ENCODE measurements at regions not wholly inside any gene's neighbourhood (a gene's known extent, or its start where the extent isn't known, plus 50 kb on each side); places are given as distances from the start of the nearest gene placed in this dataset.

DNA sequence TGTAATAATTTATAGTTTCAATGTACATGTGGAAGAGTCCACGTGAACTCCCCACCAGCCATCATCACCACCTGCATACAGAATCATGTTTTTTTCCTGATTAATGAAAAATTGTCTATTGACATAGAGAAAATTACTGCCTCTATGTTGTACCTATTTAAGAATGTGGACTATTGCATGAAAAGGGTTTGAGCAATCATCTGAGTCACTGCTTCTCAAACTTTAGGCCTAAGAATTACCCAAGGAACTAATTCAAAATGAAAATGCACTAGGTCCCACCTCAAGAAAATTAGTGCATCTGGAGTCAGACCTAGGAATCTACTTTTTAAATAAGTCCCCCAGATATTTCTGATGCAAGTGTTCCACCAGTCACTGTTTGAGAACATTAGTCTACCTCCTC, 709.3 kb downstream of the MAT2B start:
- in situ Hi-C loops (cut with MboI) (no loop called here), intact Hi-C loops (cut with micrococcal nuclease; ENCODE audit: unreplicated experiment) (no loop called here)
- TF ChIP-seq EED (IDR thresholded peaks at IDR 0.05; ENCODE audit: low read depth) (no peak), TCF12 (IDR thresholded peaks at IDR 0.05; ENCODE audit: low read depth, low read length) (no peak)
- TF ChIP-seq, protein P1, sequence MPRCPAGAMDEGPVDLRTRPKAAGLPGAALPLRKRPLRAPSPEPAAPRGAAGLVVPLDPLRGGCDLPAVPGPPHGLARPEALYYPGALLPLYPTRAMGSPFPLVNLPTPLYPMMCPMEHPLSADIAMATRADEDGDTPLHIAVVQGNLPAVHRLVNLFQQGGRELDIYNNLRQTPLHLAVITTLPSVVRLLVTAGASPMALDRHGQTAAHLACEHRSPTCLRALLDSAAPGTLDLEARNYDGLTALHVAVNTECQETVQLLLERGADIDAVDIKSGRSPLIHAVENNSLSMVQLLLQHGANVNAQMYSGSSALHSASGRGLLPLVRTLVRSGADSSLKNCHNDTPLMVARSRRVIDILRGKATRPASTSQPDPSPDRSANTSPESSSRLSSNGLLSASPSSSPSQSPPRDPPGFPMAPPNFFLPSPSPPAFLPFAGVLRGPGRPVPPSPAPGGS (IDR thresholded peaks at IDR 0.05; ENCODE audit: borderline replicate concordance, insufficient read depth, low read depth, low read length, poor library complexity, severe bottlenecking): no peak
- Histone ChIP-seq H3K4me2 (ENCODE audit: control insufficient read depth, insufficient read depth) (no peak overlapping the region), H3K9me3 (replicated peaks; ENCODE audit: control insufficient read depth, insufficient read depth, low read length) (no peaks in the 10 kb centered on the region), H3K79me2 (ENCODE audit: control insufficient read depth, insufficient read depth, low read length) (no peaks in the 10 kb centered on the region), H2AFZ (ENCODE audit: control insufficient read depth, low read depth, low read length) (no peak overlapping the region), H3K27ac (ENCODE audit: control insufficient read depth, insufficient read depth) (no peak overlapping the region), H3K27me3 (replicated peaks in 1 of 2; ENCODE audit: control insufficient read depth in 2 of 2, insufficient read depth in 2 of 2, low read length in 1 of 2) (no peaks in the 10 kb centered on the region), H3K36me3 (ENCODE audit: control insufficient read depth in 2 of 2, insufficient read depth in 2 of 2, low read length in 1 of 2) (no peaks in the 10 kb centered on the region), H3K9ac (ENCODE audit: control insufficient read depth, insufficient read depth, low read length) (no peak overlapping the region), H3K4me3 (no peak overlapping the region), H3K4me1 (ENCODE audit: control insufficient read depth, insufficient read depth, low read length) (no peaks in the 10 kb centered on the region), H4K20me1 (ENCODE audit: control insufficient read depth, insufficient read depth) (no peaks in the 10 kb centered on the region)
- no TSS peak for BruUV-seq (replicated peaks)
- POLR2A ChIA-PET: no interaction called here
- CTCF ChIA-PET: no interaction called here
- 0% methylated on average over 1 of the region's 1 CpG for WGBS (ENCODE audit: insufficient coverage, insufficient replicate concordance, low lambda C conversion rate, missing lambda C conversion rate)
- RAD21 ChIA-PET (ENCODE audit: unreplicated experiment): no interaction called here
- DNase-seq (ENCODE audit: low read depth, low spot score): no peak
- ATAC-seq: no peak
- SMC1A ChIA-PET (ENCODE audit: uncharacterized antibody, unreplicated experiment): interaction anchor here (0.6 to 1.4 kb wide), 3 partner anchors 9 to 48 kb away, joined by 3 read pairs; no protein-coding TSS in a partner anchor
- no peak for FAIRE-seq

DNA sequence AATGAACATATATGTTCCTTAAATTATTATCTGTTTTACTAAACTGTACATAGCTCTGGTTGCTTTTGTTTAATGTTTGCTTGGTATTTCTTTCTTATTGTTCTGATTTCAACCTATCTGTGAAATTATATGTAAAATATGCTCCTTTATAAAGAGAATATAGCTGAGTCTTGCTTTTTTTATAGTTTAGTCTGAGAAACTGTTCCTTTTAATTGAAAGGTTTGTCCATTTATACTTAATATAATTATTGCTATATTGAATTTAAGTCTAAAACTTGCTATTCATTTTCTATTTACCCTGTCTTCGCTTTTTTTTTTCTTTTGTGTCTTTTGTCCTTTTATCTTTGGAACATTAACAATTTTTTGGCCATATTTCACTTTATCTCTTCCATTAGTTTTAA, 712.0 kb downstream of the MAT2B start:
- Histone ChIP-seq H4K20me1 (ENCODE audit: control insufficient read depth, insufficient read depth) (no peaks in the 10 kb centered on the region), H3K4me3 (no peak overlapping the region), H3K4me2 (ENCODE audit: control insufficient read depth, insufficient read depth) (no peak overlapping the region), H3K4me1 (ENCODE audit: control insufficient read depth, insufficient read depth, low read length) (no peaks in the 10 kb centered on the region), H3K9ac (ENCODE audit: control insufficient read depth, insufficient read depth, low read length) (no peak overlapping the region), H3K79me2 (ENCODE audit: control insufficient read depth, insufficient read depth, low read length) (no peaks in the 10 kb centered on the region), H3K27me3 (replicated peaks in 1 of 2; ENCODE audit: control insufficient read depth in 2 of 2, insufficient read depth in 2 of 2, low read length in 1 of 2) (no peaks in the 10 kb centered on the region), H3K27ac (ENCODE audit: control insufficient read depth, insufficient read depth) (no peak overlapping the region), H3K36me3 (ENCODE audit: control insufficient read depth in 2 of 2, insufficient read depth in 2 of 2, low read length in 1 of 2) (no peaks in the 10 kb centered on the region), H3K9me3 (replicated peaks; ENCODE audit: control insufficient read depth, insufficient read depth, low read length) (no peaks in the 10 kb centered on the region), H2AFZ (ENCODE audit: control insufficient read depth, low read depth, low read length) (no peak overlapping the region)
- intact Hi-C loops (cut with micrococcal nuclease; ENCODE audit: unreplicated experiment) (no loop called here), in situ Hi-C loops (cut with MboI) (no loop called here)
- RAD21 ChIA-PET (ENCODE audit: unreplicated experiment): no interaction called here
- FAIRE-seq: no peak
- SMC1A ChIA-PET (ENCODE audit: uncharacterized antibody, unreplicated experiment): interaction anchor here (1.0 kb wide), 1 partner anchor 215 kb away, joined by 3 read pairs; no protein-coding TSS in a partner anchor
- CTCF ChIA-PET: interaction anchor here (0.8 kb wide), 1 partner anchor 164 kb away, joined by 3 read pairs; no protein-coding TSS in a partner anchor
- POLR2A ChIA-PET: no interaction called here
- BruUV-seq (replicated peaks): no TSS peak
- ATAC-seq: no peak
- no peak for TF ChIP-seq CHD2 (IDR thresholded peaks at IDR 0.05; ENCODE audit: borderline replicate concordance, low read depth, low read length)
- TF ChIP-seq CREB1 (IDR thresholded peaks at IDR 0.05; ENCODE audit: low read depth): no peak
- TF ChIP-seq RCOR1 (conservative IDR thresholded peaks at IDR 0.05; ENCODE audit: low read depth, low read length): no peak
- no peak for DNase-seq (ENCODE audit: low read depth, low spot score)
- 0% methylated on average over 1 of the region's 1 CpG for WGBS (ENCODE audit: insufficient coverage, insufficient replicate concordance, low lambda C conversion rate, missing lambda C conversion rate)

Measured in GM12878 (cell line).